Esophagus (tissue), 2 donors: ENCODE measurements at regions not wholly inside any gene's neighbourhood (a gene's known extent, or its start where the extent isn't known, plus 50 kb on each side); places are given as distances from the start of the nearest gene placed in this dataset.

Experiments
- H3K27ac ChIP-seq, 2 donors: one replicate each; pipeline ENCODE4 v1.5.1; 2013; ENCODE audit warnings: low read depth in 2 of 2, mild to moderate bottlenecking in 2 of 2, inconsistent platforms in 1 of 2, low read length in 1 of 2, moderate library complexity in 1 of 2
- H3K27me3 ChIP-seq, 2 donors: one replicate each; pipeline ENCODE4 v1.6.1; 2013; ENCODE audit warnings: low read length in 2 of 2, control low read depth in 1 of 2, mild to moderate bottlenecking in 1 of 2; ENCODE audit not compliant: insufficient read depth in 2 of 2, control insufficient read depth in 1 of 2
- H3K36me3 ChIP-seq, 2 donors: one replicate each; pipeline ENCODE4 v1.6.1; 2013; ENCODE audit warnings: low read length in 1 of 2; ENCODE audit not compliant: control insufficient read depth in 2 of 2, insufficient read depth in 2 of 2
- H3K4me1 ChIP-seq, 2 donors: one replicate each; pipeline ENCODE4 v1.6.1; 2013; ENCODE audit warnings: low read length in 1 of 2; ENCODE audit not compliant: control insufficient read depth in 2 of 2, insufficient read depth in 2 of 2
- H3K4me3 ChIP-seq, 2 donors: one replicate each; pipeline ENCODE4 v1.5.1; 2013; ENCODE audit warnings: low read length in 2 of 2, mild to moderate bottlenecking in 2 of 2, low read depth in 1 of 2, moderate library complexity in 1 of 2
- H3K9me3 ChIP-seq, 2 donors: one replicate each; pipeline ENCODE4 v1.6.1; 2013; ENCODE audit warnings: mild to moderate bottlenecking in 2 of 2, low read depth in 1 of 2, low read length in 1 of 2, moderate library complexity in 1 of 2; ENCODE audit not compliant: control insufficient read depth in 2 of 2, insufficient read depth in 1 of 2
- WGBS, 2 donors: extraction: QIAGEN DNeasy Blood & Tissue Kit; methylation state at CpG; one replicate each; pipeline ENCODE4 v1.1.7; 2013; 5-methylcytosine and 5-hydroxymethylcytosine counted together
- donor health status: healthy with polysubstance abuse.
- donor health status: Bipolar disorder and iron deficiency.

DNA sequence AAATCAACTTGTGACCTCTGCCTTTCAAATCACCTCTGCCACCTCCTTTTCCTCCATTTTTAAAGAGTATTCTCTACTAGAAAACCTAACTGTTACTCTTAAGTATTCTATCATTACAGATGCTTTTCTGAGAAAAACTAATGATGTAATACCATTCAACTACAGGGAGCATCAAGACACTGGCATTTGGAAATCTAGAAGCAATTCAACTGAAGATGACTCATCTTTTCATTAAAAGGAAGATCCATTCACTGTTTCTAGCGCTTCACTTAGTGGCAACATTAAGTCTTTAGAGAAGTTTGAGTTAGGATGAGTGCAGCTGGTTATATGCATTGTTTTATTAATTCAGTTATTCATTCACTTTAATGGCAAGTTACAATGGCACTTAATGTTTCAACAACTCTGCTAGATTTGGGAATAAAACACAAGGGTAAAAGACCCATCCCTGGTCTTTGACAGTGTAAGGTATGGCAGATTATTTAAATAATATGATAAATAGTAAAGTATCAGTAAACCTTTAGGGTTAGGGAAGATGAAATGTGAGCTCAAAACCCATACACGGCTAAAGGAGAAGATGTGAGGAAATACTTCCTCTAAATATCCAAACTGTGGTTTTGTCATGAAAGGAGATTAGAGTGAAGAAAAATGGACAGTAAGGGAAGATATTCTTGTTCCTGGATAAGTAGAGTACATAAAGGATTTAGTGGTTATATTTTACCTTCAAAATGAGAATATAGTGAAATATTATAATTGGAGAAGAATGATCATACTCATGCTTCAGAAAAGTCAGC is 61.7 kb downstream of the KCNJ2 start:
- 79 to 81% methylated on average over 2 of the region's 2 CpGs for WGBS, 2 donors
- Histone ChIP-seq H3K27me3 (no peaks in the 10 kb centered on the region), H3K27ac (no peak overlapping the region), H3K4me1 (no peaks in the 10 kb centered on the region), H3K4me3 (no peak overlapping the region), H3K36me3 (no peaks in the 10 kb centered on the region), H3K9me3 (no peaks in the 10 kb centered on the region)

DNA sequence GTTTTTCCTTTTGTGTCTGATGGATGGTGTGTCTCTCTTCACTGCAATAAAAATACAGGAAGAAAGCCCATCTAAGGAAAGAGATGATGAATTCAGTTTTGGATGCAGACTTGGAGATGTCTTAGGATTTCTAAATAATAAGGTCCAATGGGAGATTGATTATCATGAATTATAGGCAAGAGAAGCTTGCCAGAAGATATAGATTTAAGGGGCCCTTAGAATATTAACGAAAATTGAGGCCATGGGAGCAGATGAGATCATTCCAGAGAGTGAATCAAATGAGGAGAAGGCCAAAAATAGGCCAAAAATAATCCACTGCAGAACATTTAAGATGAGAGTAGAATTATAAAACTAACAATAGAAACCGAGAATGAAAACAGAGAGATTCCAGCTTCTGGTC is 63.1 kb downstream of the KCNJ2 start:
- 73 to 79% methylated on average over 2 of the region's 2 CpGs for WGBS, 2 donors
- Histone ChIP-seq H3K4me3 (no peak overlapping the region), H3K36me3 (no peaks in the 10 kb centered on the region), H3K27me3 (no peaks in the 10 kb centered on the region), H3K9me3 (no peaks in the 10 kb centered on the region), H3K27ac (no peak overlapping the region), H3K4me1 (no peaks in the 10 kb centered on the region)

DNA sequence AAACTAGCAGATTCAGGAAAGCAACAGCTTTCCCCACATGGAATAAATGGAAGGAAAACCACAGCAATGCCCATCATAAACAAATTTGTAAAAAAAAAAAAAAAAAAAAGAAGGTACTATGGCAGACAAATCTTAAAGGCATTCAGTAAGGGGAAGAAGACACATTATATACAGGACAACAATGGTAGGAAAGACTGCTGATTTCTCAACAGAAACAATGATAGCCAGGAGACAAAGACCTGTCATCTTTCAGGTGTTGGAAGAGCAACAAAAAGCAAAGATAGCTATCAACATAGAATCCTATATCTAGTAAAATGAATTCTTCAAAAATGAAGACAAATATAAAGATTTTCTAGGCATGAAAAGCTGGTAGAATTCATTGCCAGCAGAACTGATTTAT is 65.9 kb downstream of the KCNJ2 start:
- no peaks in the 10 kb centered on the region for H3K27me3 ChIP-seq
- no peak overlapping the region for H3K4me3 ChIP-seq
- no peaks in the 10 kb centered on the region for H3K9me3 ChIP-seq
- no peak overlapping the region for H3K27ac ChIP-seq
- no peaks in the 10 kb centered on the region for H3K4me1 ChIP-seq
- H3K36me3 ChIP-seq, result no peaks in the 10 kb centered on the region

DNA sequence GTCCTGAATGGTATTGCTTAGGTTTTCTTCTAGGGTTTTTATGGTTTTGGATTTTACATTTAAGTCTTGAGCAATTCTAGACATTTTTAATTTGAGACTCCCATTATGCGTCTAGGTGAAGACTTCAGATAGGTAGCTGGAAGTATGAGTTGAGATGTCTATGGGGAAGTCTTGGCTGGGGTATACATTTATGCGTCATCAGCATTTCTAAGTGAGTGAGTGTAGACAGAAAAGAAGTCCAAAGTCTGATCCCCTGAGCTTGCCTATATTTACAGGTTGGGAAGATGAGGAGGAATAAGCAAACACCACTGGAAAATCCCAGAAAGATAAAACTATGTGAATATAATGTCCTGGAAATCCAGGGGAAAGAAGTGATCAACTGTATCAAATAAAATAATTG is 68.9 kb downstream of the KCNJ2 start:
- H3K9me3 ChIP-seq, result no peaks in the 10 kb centered on the region
- 93 to 94% methylated on average over 2 of the region's 2 CpGs for WGBS, 2 donors

DNA sequence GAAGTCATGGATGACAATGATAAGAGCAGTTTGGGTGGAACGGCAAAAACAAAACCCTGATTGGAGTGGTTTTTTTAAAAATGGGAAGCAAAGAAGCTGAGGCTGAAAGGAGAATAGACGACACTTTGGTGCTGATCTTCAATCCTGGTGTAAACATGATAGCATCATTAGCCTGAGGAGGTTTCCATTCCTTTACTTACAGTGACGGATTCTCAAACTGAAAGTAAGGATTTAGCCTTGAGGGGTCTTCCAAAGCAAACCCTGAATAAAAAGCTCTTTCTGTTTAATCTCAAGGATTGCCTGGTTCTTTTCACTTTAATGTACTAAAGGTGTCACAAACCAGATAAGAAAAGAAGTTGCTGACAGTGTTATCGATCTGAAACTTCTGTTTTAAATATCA is 69.3 kb downstream of the KCNJ2 start:
- Histone ChIP-seq H3K27me3 (no peaks in the 10 kb centered on the region), H3K9me3 (no peaks in the 10 kb centered on the region), H3K27ac (no peak overlapping the region), H3K4me1 (no peaks in the 10 kb centered on the region), H3K4me3 (no peak overlapping the region), H3K36me3 (no peaks in the 10 kb centered on the region)
- 52% methylated on average over 4 of the region's 4 CpGs for WGBS, 2 donors

More for the DNA sequence above, 68.9 kb downstream of the KCNJ2 start:
- no peak overlapping the region for H3K4me3 ChIP-seq
- H3K36me3 ChIP-seq, result no peaks in the 10 kb centered on the region
- H3K27ac ChIP-seq, result no peak overlapping the region
- H3K4me1 ChIP-seq, result no peaks in the 10 kb centered on the region
- H3K27me3 ChIP-seq, result no peaks in the 10 kb centered on the region

DNA sequence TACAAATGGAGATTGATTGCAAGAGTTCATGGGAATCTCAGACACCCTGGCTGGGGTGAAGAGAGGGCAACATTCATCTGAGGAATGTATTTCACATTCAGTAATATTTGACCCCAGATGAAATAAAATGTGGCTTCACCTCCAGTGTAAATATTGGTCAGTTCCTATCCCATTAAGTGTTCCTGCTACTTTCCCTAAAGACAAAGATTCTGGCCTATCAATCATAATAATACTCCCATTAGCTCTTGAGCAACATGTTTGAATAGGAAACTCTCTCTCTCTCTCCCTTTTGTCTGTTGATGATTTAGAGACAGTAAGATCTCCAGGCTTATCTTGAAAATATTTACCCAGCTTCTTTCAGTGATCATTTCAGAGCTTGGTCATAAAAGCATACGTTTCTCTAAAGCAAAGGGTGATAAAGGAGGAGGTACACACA is 70.1 kb downstream of the KCNJ2 start:
- H3K4me3 ChIP-seq, result no peak overlapping the region
- H3K36me3 ChIP-seq, result no peaks in the 10 kb centered on the region
- H3K27me3 ChIP-seq, result no peaks in the 10 kb centered on the region
- no peaks in the 10 kb centered on the region for H3K9me3 ChIP-seq
- H3K4me1 ChIP-seq, result no peaks in the 10 kb centered on the region
- 15 to 21% methylated on average over 1 of the region's 1 CpG for WGBS, 2 donors
- no peak overlapping the region for H3K27ac ChIP-seq

DNA sequence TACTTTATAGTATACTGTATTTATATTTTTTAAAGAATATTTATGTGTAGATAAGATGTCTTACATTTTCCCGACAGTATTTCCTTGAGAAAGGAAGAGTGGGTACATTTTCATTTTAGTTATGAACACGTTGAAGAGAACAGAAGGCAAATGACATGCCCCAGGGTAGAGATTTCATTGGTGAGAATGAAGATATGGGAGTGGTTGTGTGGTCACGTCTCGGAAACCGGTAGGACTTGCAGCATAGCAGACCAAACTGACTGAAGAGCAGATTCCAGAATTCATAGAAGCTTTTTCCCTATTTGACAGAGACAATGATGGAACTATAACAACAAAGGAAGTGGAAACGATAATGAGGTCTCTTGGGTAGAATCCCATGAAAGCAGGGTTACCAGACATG is 71.7 kb downstream of the KCNJ2 start:
- no peaks in the 10 kb centered on the region for H3K4me1 ChIP-seq
- no peaks in the 10 kb centered on the region for H3K36me3 ChIP-seq
- WGBS, 2 donors, result 88% methylated on average over 6 of the region's 6 CpGs
- no peak overlapping the region for H3K27ac ChIP-seq
- H3K9me3 ChIP-seq, result no peaks in the 10 kb centered on the region
- no peak overlapping the region for H3K4me3 ChIP-seq
- H3K27me3 ChIP-seq, result no peaks in the 10 kb centered on the region

DNA sequence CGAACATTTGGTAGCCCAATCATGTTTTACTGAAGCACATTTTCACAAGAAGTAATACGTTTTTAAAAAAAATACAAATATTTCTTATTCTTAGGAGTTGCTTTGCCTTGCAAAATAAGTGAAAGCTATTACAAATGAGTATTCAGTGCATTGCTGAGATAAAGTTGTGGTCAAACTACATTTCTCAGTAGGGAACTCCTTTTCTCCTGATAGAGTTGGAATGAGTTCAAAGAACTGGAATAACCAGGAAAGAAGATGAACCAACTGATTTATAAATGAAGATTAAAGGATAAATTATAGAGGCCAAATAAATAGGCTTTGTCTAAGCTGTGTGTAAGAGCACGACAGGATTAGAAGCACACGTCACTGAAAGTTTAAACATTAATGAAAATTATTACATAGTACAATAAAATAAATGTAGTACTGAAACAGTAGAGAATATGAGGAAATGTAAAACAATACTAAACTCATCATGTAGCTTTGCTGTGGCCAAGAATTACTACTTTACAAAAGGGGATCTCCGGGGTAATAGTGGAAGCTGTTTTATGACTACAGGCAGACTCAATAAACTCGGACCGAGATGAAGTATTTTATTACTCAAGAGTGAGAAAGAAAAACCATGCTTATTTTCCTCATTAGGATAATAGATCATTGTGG is 73.6 kb downstream of the KCNJ2 start:
- 30 to 47% methylated on average over 7 of the region's 7 CpGs for WGBS, 2 donors
- Histone ChIP-seq H3K27ac (no peak overlapping the region), H3K9me3 (no peaks in the 10 kb centered on the region), H3K36me3 (no peaks in the 10 kb centered on the region), H3K4me1 (no peaks in the 10 kb centered on the region), H3K27me3 (no peaks in the 10 kb centered on the region), H3K4me3 (no peak overlapping the region)

DNA sequence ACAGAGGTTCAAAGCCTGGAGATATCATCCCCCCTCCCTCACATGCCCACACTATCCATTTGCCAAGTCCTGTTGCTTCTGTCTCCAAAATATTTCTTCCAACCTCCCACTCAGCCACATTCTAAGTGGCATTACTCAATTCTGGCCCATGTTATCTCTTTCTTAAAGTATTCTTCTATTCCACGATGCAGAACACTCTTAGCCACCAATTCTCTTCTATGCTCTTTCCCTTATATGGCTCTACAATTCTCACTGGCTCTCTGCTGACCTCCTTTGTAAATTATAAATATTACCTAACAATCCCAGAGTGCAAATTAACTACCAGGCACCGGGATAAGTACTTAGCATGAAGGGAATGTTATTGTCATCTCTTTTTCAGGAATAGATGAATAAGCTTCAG is 82.4 kb downstream of the KCNJ2 start:
- H3K27me3 ChIP-seq, result no peaks in the 10 kb centered on the region
- H3K4me1 ChIP-seq, result no peaks in the 10 kb centered on the region
- WGBS, 2 donors, result 63 to 67% methylated on average over 2 of the region's 2 CpGs
- H3K36me3 ChIP-seq, result no peaks in the 10 kb centered on the region
- H3K9me3 ChIP-seq, result no peaks in the 10 kb centered on the region
- H3K4me3 ChIP-seq, result no peak overlapping the region
- H3K27ac ChIP-seq, result no peak overlapping the region
